ENCODE measurements at regions not wholly inside any gene's neighbourhood (a gene's known extent, or its start where the extent isn't known, plus 50 kb on each side); places are given as distances from the start of the nearest gene placed in this dataset.

GRCh38 chr18:65282096-65282495 is 468.7 kb upstream of the CDH7 start:
- no peaks in the 10 kb centered on the region for H3K4me1 Mint-ChIP-seq
- H3K36me3 Mint-ChIP-seq, result no peaks in the 10 kb centered on the region
- peaks cover 3% of the 10 kb centered on the region for H3K9me3 Mint-ChIP-seq
- H3K27me3 Mint-ChIP-seq, result no peaks in the 10 kb centered on the region
- no peak overlapping the region for H3K27ac Mint-ChIP-seq
- ATAC-seq (ENCODE audit: low read depth) (no peak), DNase-seq (no peak)
- POLR2A ChIA-PET, result no interaction called here
- no peak overlapping the region for H3K4me3 Mint-ChIP-seq

- POLR2A ChIA-PET, result no interaction called here
- ATAC-seq (ENCODE audit: low read depth) (no peak), DNase-seq (no peak)
- Mint-ChIP-seq H3K36me3 (no peaks in the 10 kb centered on the region), H3K9me3 (peaks cover 3% of the 10 kb centered on the region), H3K27ac (no peak overlapping the region), H3K27me3 (no peaks in the 10 kb centered on the region), H3K4me1 (no peaks in the 10 kb centered on the region), H3K4me3 (no peak overlapping the region)
Measured at GRCh38 chr18:65279668-65280305, 471.0 kb upstream of the CDH7 start.

- DNase-seq, result no peak
- no peaks in the 10 kb centered on the region for H3K9me3 Mint-ChIP-seq
- no peak overlapping the region for H3K4me3 Mint-ChIP-seq
- no peaks in the 10 kb centered on the region for H3K27me3 Mint-ChIP-seq
- no peak overlapping the region for H3K27ac Mint-ChIP-seq
- POLR2A ChIA-PET, result no interaction called here
- no peak for ATAC-seq (ENCODE audit: low read depth)
- no peaks in the 10 kb centered on the region for H3K4me1 Mint-ChIP-seq
- no peaks in the 10 kb centered on the region for H3K36me3 Mint-ChIP-seq
Measured at GRCh38 chr18:65278939-65279667, 471.7 kb upstream of the CDH7 start.

GRCh38 chr18:65269375-65269774 is 481.4 kb upstream of the CDH7 start:
- Mint-ChIP-seq H3K27me3 (no peaks in the 10 kb centered on the region), H3K9me3 (peaks cover 4% of the 10 kb centered on the region), H3K4me3 (no peak overlapping the region), H3K27ac (no peak overlapping the region), H3K4me1 (no peaks in the 10 kb centered on the region), H3K36me3 (no peaks in the 10 kb centered on the region)
- POLR2A ChIA-PET, result no interaction called here
- DNase-seq, result no peak
- no peak for ATAC-seq (ENCODE audit: low read depth)

- Mint-ChIP-seq H3K36me3 (no peaks in the 10 kb centered on the region), H3K27me3 (no peaks in the 10 kb centered on the region), H3K27ac (no peak overlapping the region), H3K4me1 (no peaks in the 10 kb centered on the region), H3K9me3 (peaks cover 6% of the 10 kb centered on the region), H3K4me3 (no peak overlapping the region)
- DNase-seq (no peak), ATAC-seq (ENCODE audit: low read depth) (no peak)
- POLR2A ChIA-PET, result no interaction called here
Measured at GRCh38 chr18:65265761-65266160, 485.1 kb upstream of the CDH7 start.

- POLR2A ChIA-PET, result no interaction called here
- DNase-seq, result no peak
- Mint-ChIP-seq H3K27ac (no peak overlapping the region), H3K27me3 (no peaks in the 10 kb centered on the region), H3K9me3 (peaks cover 4% of the 10 kb centered on the region), H3K36me3 (no peaks in the 10 kb centered on the region), H3K4me1 (no peaks in the 10 kb centered on the region), H3K4me3 (no peak overlapping the region)
- ATAC-seq (ENCODE audit: low read depth), result no peak
Measured at GRCh38 chr18:65260030-65260429, 490.8 kb upstream of the CDH7 start.

- H3K4me3 Mint-ChIP-seq, result no peak overlapping the region
- H3K9me3 Mint-ChIP-seq, result peaks cover 2% of the 10 kb centered on the region
- POLR2A ChIA-PET, result no interaction called here
- no peak overlapping the region for H3K27ac Mint-ChIP-seq
- ATAC-seq (ENCODE audit: low read depth), result no peak
- H3K36me3 Mint-ChIP-seq, result no peaks in the 10 kb centered on the region
- no peaks in the 10 kb centered on the region for H3K27me3 Mint-ChIP-seq
- DNase-seq, result no peak
- no peaks in the 10 kb centered on the region for H3K4me1 Mint-ChIP-seq
Measured at GRCh38 chr18:65259403-65259802, 491.4 kb upstream of the CDH7 start.

- Mint-ChIP-seq H3K4me1 (no peaks in the 10 kb centered on the region), H3K27me3 (no peaks in the 10 kb centered on the region), H3K36me3 (no peaks in the 10 kb centered on the region), H3K4me3 (no peak overlapping the region), H3K9me3 (no peaks in the 10 kb centered on the region), H3K27ac (no peak overlapping the region)
- ATAC-seq (ENCODE audit: low read depth) (no peak), DNase-seq (no peak)
- POLR2A ChIA-PET, result no interaction called here
Measured at GRCh38 chr18:65257149-65257548, 493.7 kb upstream of the CDH7 start.

GRCh38 chr18:65255417-65255816 is 495.4 kb upstream of the CDH7 start:
- Mint-ChIP-seq H3K36me3 (no peaks in the 10 kb centered on the region), H3K27ac (no peak overlapping the region), H3K9me3 (no peaks in the 10 kb centered on the region), H3K4me3 (no peak overlapping the region), H3K27me3 (no peaks in the 10 kb centered on the region), H3K4me1 (no peaks in the 10 kb centered on the region)
- POLR2A ChIA-PET, result no interaction called here
- ATAC-seq (ENCODE audit: low read depth) (no peak), DNase-seq (no peak)

GRCh38 chr18:65239787-65240186 is 511.0 kb upstream of the CDH7 start:
- Mint-ChIP-seq H3K4me3 (no peak overlapping the region), H3K27me3 (no peaks in the 10 kb centered on the region), H3K4me1 (no peaks in the 10 kb centered on the region), H3K27ac (no peak overlapping the region), H3K36me3 (no peaks in the 10 kb centered on the region), H3K9me3 (no peaks in the 10 kb centered on the region)
- no peak for DNase-seq
- ATAC-seq (ENCODE audit: low read depth), result no peak
- POLR2A ChIA-PET, result no interaction called here

- H3K27me3 Mint-ChIP-seq, result no peaks in the 10 kb centered on the region
- H3K4me3 Mint-ChIP-seq, result no peak overlapping the region
- DNase-seq, result no peak
- no peak overlapping the region for H3K27ac Mint-ChIP-seq
- no peaks in the 10 kb centered on the region for H3K36me3 Mint-ChIP-seq
- no peaks in the 10 kb centered on the region for H3K4me1 Mint-ChIP-seq
- POLR2A ChIA-PET, result no interaction called here
- no peaks in the 10 kb centered on the region for H3K9me3 Mint-ChIP-seq
- no peak for ATAC-seq (ENCODE audit: low read depth)
Measured at GRCh38 chr18:65235966-65236624, 514.7 kb upstream of the CDH7 start.

GRCh38 chr18:65230311-65230710 is 520.5 kb upstream of the CDH7 start:
- H3K36me3 Mint-ChIP-seq, result no peaks in the 10 kb centered on the region
- no peaks in the 10 kb centered on the region for H3K4me1 Mint-ChIP-seq
- POLR2A ChIA-PET, result no interaction called here
- DNase-seq (no peak), ATAC-seq (ENCODE audit: low read depth) (no peak)
- no peak overlapping the region for H3K4me3 Mint-ChIP-seq
- no peak overlapping the region for H3K27ac Mint-ChIP-seq
- H3K27me3 Mint-ChIP-seq, result no peaks in the 10 kb centered on the region
- H3K9me3 Mint-ChIP-seq, result peaks cover 2% of the 10 kb centered on the region

- H3K36me3 Mint-ChIP-seq, result no peaks in the 10 kb centered on the region
- no peak overlapping the region for H3K27ac Mint-ChIP-seq
- no peaks in the 10 kb centered on the region for H3K27me3 Mint-ChIP-seq
- H3K9me3 Mint-ChIP-seq, result peaks cover 2% of the 10 kb centered on the region
- no peak for DNase-seq
- no peaks in the 10 kb centered on the region for H3K4me1 Mint-ChIP-seq
- H3K4me3 Mint-ChIP-seq, result no peak overlapping the region
- no peak for ATAC-seq (ENCODE audit: low read depth)
- POLR2A ChIA-PET, result no interaction called here
Measured at GRCh38 chr18:65227970-65228369, 522.8 kb upstream of the CDH7 start.

- Mint-ChIP-seq H3K9me3 (peaks cover 2% of the 10 kb centered on the region), H3K27ac (no peak overlapping the region), H3K4me1 (no peaks in the 10 kb centered on the region), H3K36me3 (no peaks in the 10 kb centered on the region), H3K4me3 (no peak overlapping the region), H3K27me3 (no peaks in the 10 kb centered on the region)
- no peak for ATAC-seq (ENCODE audit: low read depth)
- DNase-seq, result no peak
- POLR2A ChIA-PET, result no interaction called here
Measured at GRCh38 chr18:65221736-65222135, 529.1 kb upstream of the CDH7 start.

Data from activated naive CD8-positive, alpha-beta T cell treated with anti-CD3 and anti-CD28 coated beads, Interleukin-2, amount 10 ng/mL, durations not matched to agents 7 days and 5 days (primary cell).